ENCODE measurements at regions not wholly inside any gene's neighbourhood (a gene's known extent, or its start where the extent isn't known, plus 50 kb on each side); places are given as distances from the start of the nearest gene placed in this dataset.

- Histone ChIP-seq H3K9me3 (ENCODE audit: control insufficient read depth, insufficient read depth, low read length) (no peaks in the 10 kb centered on the region), H3K4me3 (ENCODE audit: low read depth, low read length) (no peak overlapping the region), H3K27ac (ENCODE audit: low read depth, low read length) (no peak overlapping the region), H3K27me3 (ENCODE audit: control insufficient read depth, insufficient read depth, low read length) (no peaks in the 10 kb centered on the region)
- DNase-seq (ENCODE audit: low read depth, low spot score): no peak
- CTCF ChIA-PET: no interaction called here
- TF ChIP-seq CTCF (IDR thresholded peaks at IDR 0.05; ENCODE audit: low read depth, low read length): no peak
- POLR2A ChIA-PET: no interaction called here
Measured at GRCh38 chr5:58037899-58038298, 422.0 kb downstream of the PLK2 start.

GRCh38 chr5:58025809-58026208 is 434.1 kb downstream of the PLK2 start:
- ChIA-PET CTCF (no interaction called here), POLR2A (no interaction called here)
- no peak for TF ChIP-seq CTCF (IDR thresholded peaks at IDR 0.05; ENCODE audit: low read depth, low read length)
- Histone ChIP-seq H3K9me3 (ENCODE audit: control insufficient read depth, insufficient read depth, low read length) (no peaks in the 10 kb centered on the region), H3K27me3 (ENCODE audit: control insufficient read depth, insufficient read depth, low read length) (no peaks in the 10 kb centered on the region), H3K4me3 (ENCODE audit: low read depth, low read length) (no peak overlapping the region), H3K27ac (ENCODE audit: low read depth, low read length) (no peak overlapping the region)
- no peak for DNase-seq (ENCODE audit: low read depth, low spot score)

GRCh38 chr5:58024151-58024550 is 435.7 kb downstream of the PLK2 start:
- no peak overlapping the region for H3K27ac ChIP-seq (ENCODE audit: low read depth, low read length)
- TF ChIP-seq CTCF (IDR thresholded peaks at IDR 0.05; ENCODE audit: low read depth, low read length): no peak
- H3K4me3 ChIP-seq (ENCODE audit: low read depth, low read length): no peak overlapping the region
- H3K27me3 ChIP-seq (ENCODE audit: control insufficient read depth, insufficient read depth, low read length): no peaks in the 10 kb centered on the region
- no peaks in the 10 kb centered on the region for H3K9me3 ChIP-seq (ENCODE audit: control insufficient read depth, insufficient read depth, low read length)
- ChIA-PET POLR2A (no interaction called here), CTCF (interaction anchor here (1.9 kb wide), 1 partner anchor 245 kb away, joined by 5 read pairs; no protein-coding TSS in a partner anchor)
- no peak for DNase-seq (ENCODE audit: low read depth, low spot score)

DNA sequence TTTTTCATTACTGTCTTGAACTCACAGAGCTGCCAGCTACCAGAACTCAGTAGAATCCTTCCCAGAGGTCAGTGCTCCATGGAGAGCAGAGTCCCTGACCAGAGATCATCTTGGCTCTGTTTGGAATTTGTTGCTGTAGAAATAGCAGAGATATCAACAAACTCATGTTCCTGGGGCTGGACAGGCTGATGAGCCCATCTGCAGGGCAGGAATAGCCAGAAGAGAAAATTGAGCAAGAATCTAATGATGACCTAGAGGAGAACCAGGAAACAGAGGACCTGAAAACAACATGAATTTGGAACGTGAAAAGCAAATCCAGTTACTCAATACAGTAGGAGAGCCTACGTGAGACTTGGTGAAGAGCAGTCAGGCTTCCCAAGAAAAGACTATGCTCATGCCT is 437.8 kb downstream of the PLK2 start:
- H3K27me3 ChIP-seq (ENCODE audit: control insufficient read depth, insufficient read depth, low read length): no peaks in the 10 kb centered on the region

GRCh38 chr5:58021466-58021865 is 438.4 kb downstream of the PLK2 start:
- H3K27me3 ChIP-seq (ENCODE audit: control insufficient read depth, insufficient read depth, low read length): no peaks in the 10 kb centered on the region
- no peak for DNase-seq (ENCODE audit: low read depth, low spot score)
- ChIA-PET POLR2A (no interaction called here), CTCF (no interaction called here)
- no peak for TF ChIP-seq CTCF (IDR thresholded peaks at IDR 0.05; ENCODE audit: low read depth, low read length)
- no peaks in the 10 kb centered on the region for H3K9me3 ChIP-seq (ENCODE audit: control insufficient read depth, insufficient read depth, low read length)
- H3K4me3 ChIP-seq (ENCODE audit: low read depth, low read length): no peak overlapping the region
- no peak overlapping the region for H3K27ac ChIP-seq (ENCODE audit: low read depth, low read length)

More for the DNA sequence above, 437.8 kb downstream of the PLK2 start:
- ChIA-PET POLR2A (no interaction called here), CTCF (no interaction called here)
- no peak for DNase-seq (ENCODE audit: low read depth, low spot score)
- Histone ChIP-seq H3K9me3 (ENCODE audit: control insufficient read depth, insufficient read depth, low read length) (no peaks in the 10 kb centered on the region), H3K27ac (ENCODE audit: low read depth, low read length) (no peak overlapping the region), H3K4me3 (ENCODE audit: low read depth, low read length) (no peak overlapping the region)
- TF ChIP-seq CTCF (IDR thresholded peaks at IDR 0.05; ENCODE audit: low read depth, low read length): no peak
